Prostate gland (tissue), 1 donor: ENCODE measurements at regions not wholly inside any gene's neighbourhood (a gene's known extent, or its start where the extent isn't known, plus 50 kb on each side); places are given as distances from the start of the nearest gene placed in this dataset.

Experiments used
- POLR2A ChIP-seq: fragments of 450-650 bp; IDR thresholded peaks from one replicate; pipeline ENCODE4 v1.6.1; 2016; ENCODE audit warnings: antibody characterized with exemption, mild to moderate bottlenecking
- POLR2AphosphoS5 ChIP-seq: sonication (generic); formaldehyde crosslinking; IDR thresholded peaks from one replicate; pipeline ENCODE4 v1.6.1; 2017; ENCODE audit warnings: antibody characterized with exemption

- TF ChIP-seq POLR2AphosphoS5 (peak; percentile 19), POLR2A (no peak)
Observed at GRCh38 chr5:90093751-90094485, 315.6 kb downstream of the CETN3 start.
